ENCODE measurements at regions not wholly inside any gene's neighbourhood (a gene's known extent, or its start where the extent isn't known, plus 50 kb on each side); places are given as distances from the start of the nearest gene placed in this dataset.

DNA sequence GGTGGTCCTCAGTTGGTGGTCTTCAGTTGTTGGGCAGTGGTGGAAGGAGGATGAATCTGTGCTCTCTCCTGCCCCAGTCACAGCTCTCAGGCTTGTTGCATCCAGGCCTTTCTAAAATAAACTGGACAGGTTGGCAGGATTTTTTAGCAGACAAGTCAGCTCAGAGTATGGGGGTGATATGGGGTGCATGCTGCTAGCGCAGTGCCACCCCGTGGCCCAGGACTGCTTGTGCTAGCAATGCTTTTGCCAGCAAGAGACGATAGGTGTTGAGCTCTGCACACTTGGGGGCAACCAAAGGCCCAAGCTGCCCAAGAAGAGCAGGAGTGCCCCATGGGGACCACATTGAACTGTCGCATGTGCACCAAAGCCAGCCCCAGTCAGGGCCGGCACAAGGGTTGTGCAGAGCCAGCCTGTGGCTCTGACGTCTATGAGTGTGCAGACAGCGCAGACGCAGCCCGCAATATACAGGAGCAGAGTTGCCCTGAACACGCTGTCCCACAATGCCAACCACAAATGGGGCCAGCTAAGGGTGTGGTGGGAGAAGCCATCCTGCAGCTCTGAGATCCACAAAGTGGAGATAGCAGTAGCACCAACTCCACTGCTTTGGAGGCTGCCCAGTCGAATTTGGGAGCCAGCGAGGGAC, 49.8 kb upstream of the PDSS1 start:
- H3K4me3 Mint-ChIP-seq: no peak overlapping the region
- no peaks in the 10 kb centered on the region for H3K27me3 Mint-ChIP-seq (ENCODE audit: low read depth)
- no peak for DNase-seq
- H3K36me3 Mint-ChIP-seq (ENCODE audit: insufficient read depth in 2 of 2): no peaks in the 10 kb centered on the region
- no peaks in the 10 kb centered on the region for H3K9me3 Mint-ChIP-seq
- no peaks in the 10 kb centered on the region for H3K4me1 Mint-ChIP-seq (ENCODE audit: low read depth)
- ATAC-seq (replicated peaks in 1 of 2): no peak
- no peak overlapping the region for H3K27ac Mint-ChIP-seq
